ENCODE measurements at regions not wholly inside any gene's neighbourhood (a gene's known extent, or its start where the extent isn't known, plus 50 kb on each side); places are given as distances from the start of the nearest gene placed in this dataset.

GRCh38 chr2:59093571-59093970 is 852.4 kb upstream of the FANCL start:
- H3K27ac ChIP-seq (ENCODE audit: control insufficient read depth, insufficient read depth) = no peak overlapping the region
- ChIA-PET CTCF (no interaction called here), SMC1A (ENCODE audit: uncharacterized antibody, unreplicated experiment) (no interaction called here), RAD21 (ENCODE audit: unreplicated experiment) (no interaction called here), POLR2A (no interaction called here)
- no peak overlapping the region for H3K4me3 ChIP-seq
- DNase-seq (ENCODE audit: low read depth, low spot score) (no peak), ATAC-seq (no peak), FAIRE-seq (no peak)
- H2AFZ ChIP-seq (ENCODE audit: control insufficient read depth, low read depth, low read length) = no peak overlapping the region
- H3K79me2 ChIP-seq (ENCODE audit: control insufficient read depth, insufficient read depth, low read length) = no peaks in the 10 kb centered on the region
- no peak overlapping the region for H3K9ac ChIP-seq (ENCODE audit: control insufficient read depth, insufficient read depth, low read length)
- no peak for TF ChIP-seq BRCA1 (IDR thresholded peaks at IDR 0.05; ENCODE audit: low read depth, low read length)
- no peak for TF ChIP-seq CTCF (IDR thresholded peaks at IDR 0.05 in 2 of 3, conservative IDR thresholded peaks at IDR 0.05 in 1 of 3; ENCODE audit: control insufficient read depth in 2 of 3, extremely low read depth in 1 of 3, insufficient read depth in 1 of 3, low read depth in 3 of 3, low read length in 3 of 3)
- TF ChIP-seq STAT1 (conservative IDR thresholded peaks at IDR 0.05) = no peak
- TF ChIP-seq JUNB (IDR thresholded peaks at IDR 0.05) = no peak
- TF ChIP-seq IKZF1 (conservative IDR thresholded peaks at IDR 0.05) = no peak
- no peak for TF ChIP-seq ZNF207 (IDR thresholded peaks at IDR 0.05; ENCODE audit: borderline replicate concordance)
- TF ChIP-seq SMAD1 (IDR thresholded peaks at IDR 0.05; ENCODE audit: low read depth, partially characterized antibody) = no peak
- TF ChIP-seq SMAD5 (IDR thresholded peaks at IDR 0.05; ENCODE audit: low read depth) = no peak
- TF ChIP-seq, protein P1, sequence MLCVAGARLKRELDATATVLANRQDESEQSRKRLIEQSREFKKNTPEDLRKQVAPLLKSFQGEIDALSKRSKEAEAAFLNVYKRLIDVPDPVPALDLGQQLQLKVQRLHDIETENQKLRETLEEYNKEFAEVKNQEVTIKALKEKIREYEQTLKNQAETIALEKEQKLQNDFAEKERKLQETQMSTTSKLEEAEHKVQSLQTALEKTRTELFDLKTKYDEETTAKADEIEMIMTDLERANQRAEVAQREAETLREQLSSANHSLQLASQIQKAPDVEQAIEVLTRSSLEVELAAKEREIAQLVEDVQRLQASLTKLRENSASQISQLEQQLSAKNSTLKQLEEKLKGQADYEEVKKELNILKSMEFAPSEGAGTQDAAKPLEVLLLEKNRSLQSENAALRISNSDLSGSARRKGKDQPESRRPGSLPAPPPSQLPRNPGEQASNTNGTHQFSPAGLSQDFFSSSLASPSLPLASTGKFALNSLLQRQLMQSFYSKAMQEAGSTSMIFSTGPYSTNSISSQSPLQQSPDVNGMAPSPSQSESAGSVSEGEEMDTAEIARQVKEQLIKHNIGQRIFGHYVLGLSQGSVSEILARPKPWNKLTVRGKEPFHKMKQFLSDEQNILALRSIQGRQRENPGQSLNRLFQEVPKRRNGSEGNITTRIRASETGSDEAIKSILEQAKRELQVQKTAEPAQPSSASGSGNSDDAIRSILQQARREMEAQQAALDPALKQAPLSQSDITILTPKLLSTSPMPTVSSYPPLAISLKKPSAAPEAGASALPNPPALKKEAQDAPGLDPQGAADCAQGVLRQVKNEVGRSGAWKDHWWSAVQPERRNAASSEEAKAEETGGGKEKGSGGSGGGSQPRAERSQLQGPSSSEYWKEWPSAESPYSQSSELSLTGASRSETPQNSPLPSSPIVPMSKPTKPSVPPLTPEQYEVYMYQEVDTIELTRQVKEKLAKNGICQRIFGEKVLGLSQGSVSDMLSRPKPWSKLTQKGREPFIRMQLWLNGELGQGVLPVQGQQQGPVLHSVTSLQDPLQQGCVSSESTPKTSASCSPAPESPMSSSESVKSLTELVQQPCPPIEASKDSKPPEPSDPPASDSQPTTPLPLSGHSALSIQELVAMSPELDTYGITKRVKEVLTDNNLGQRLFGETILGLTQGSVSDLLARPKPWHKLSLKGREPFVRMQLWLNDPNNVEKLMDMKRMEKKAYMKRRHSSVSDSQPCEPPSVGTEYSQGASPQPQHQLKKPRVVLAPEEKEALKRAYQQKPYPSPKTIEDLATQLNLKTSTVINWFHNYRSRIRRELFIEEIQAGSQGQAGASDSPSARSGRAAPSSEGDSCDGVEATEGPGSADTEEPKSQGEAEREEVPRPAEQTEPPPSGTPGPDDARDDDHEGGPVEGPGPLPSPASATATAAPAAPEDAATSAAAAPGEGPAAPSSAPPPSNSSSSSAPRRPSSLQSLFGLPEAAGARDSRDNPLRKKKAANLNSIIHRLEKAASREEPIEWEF (IDR thresholded peaks at IDR 0.05; ENCODE audit: insufficient replicate concordance, low read depth, low read length) = no peak
- TF ChIP-seq NFIC (IDR thresholded peaks at IDR 0.05; ENCODE audit: low read depth, low read length) = no peak
- TF ChIP-seq JUND (IDR thresholded peaks at IDR 0.05; ENCODE audit: low read depth, low read length) = no peak
- no peak for TF ChIP-seq GABPA (IDR thresholded peaks at IDR 0.05; ENCODE audit: low read depth)
- TF ChIP-seq SPI1 (IDR thresholded peaks at IDR 0.05; ENCODE audit: borderline replicate concordance, insufficient read depth, low read depth, low read length) = no peak
- no peak for TF ChIP-seq CREB1 (IDR thresholded peaks at IDR 0.05; ENCODE audit: low read depth)
- TF ChIP-seq, protein P2, sequence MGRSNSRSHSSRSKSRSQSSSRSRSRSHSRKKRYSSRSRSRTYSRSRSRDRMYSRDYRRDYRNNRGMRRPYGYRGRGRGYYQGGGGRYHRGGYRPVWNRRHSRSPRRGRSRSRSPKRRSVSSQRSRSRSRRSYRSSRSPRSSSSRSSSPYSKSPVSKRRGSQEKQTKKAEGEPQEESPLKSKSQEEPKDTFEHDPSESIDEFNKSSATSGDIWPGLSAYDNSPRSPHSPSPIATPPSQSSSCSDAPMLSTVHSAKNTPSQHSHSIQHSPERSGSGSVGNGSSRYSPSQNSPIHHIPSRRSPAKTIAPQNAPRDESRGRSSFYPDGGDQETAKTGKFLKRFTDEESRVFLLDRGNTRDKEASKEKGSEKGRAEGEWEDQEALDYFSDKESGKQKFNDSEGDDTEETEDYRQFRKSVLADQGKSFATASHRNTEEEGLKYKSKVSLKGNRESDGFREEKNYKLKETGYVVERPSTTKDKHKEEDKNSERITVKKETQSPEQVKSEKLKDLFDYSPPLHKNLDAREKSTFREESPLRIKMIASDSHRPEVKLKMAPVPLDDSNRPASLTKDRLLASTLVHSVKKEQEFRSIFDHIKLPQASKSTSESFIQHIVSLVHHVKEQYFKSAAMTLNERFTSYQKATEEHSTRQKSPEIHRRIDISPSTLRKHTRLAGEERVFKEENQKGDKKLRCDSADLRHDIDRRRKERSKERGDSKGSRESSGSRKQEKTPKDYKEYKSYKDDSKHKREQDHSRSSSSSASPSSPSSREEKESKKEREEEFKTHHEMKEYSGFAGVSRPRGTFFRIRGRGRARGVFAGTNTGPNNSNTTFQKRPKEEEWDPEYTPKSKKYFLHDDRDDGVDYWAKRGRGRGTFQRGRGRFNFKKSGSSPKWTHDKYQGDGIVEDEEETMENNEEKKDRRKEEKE (IDR thresholded peaks at IDR 0.05) = no peak
- TF ChIP-seq CBX5 (IDR thresholded peaks at IDR 0.05; ENCODE audit: low read depth) = no peak
- no peaks in the 10 kb centered on the region for H4K20me1 ChIP-seq (ENCODE audit: control insufficient read depth, insufficient read depth)
- H3K27me3 ChIP-seq (replicated peaks in 1 of 2; ENCODE audit: control insufficient read depth in 2 of 2, insufficient read depth in 2 of 2, low read length in 1 of 2) = no peaks in the 10 kb centered on the region
- in situ Hi-C loops (cut with MboI) = no loop called here
- BruUV-seq (replicated peaks) = no TSS peak
- no peaks in the 10 kb centered on the region for H3K36me3 ChIP-seq (ENCODE audit: control insufficient read depth in 2 of 2, insufficient read depth in 2 of 2, low read length in 1 of 2)
- H3K4me2 ChIP-seq (ENCODE audit: control insufficient read depth, insufficient read depth) = no peak overlapping the region
- WGBS (ENCODE audit: insufficient coverage, insufficient replicate concordance, low lambda C conversion rate, missing lambda C conversion rate) = 42% methylated on average over 4 of the region's 4 CpGs
- no peaks in the 10 kb centered on the region for H3K9me3 ChIP-seq (replicated peaks; ENCODE audit: control insufficient read depth, insufficient read depth, low read length)
- no peaks in the 10 kb centered on the region for H3K4me1 ChIP-seq (ENCODE audit: control insufficient read depth, insufficient read depth, low read length)
- intact Hi-C loops (cut with micrococcal nuclease; ENCODE audit: unreplicated experiment) = no loop called here

Measured in GM12878 (cell line).